Stomach (tissue), 4 donors: ENCODE measurements at regions not wholly inside any gene's neighbourhood (a gene's known extent, or its start where the extent isn't known, plus 50 kb on each side); places are given as distances from the start of the nearest gene placed in this dataset.

Source experiments
- CTCF ChIP-seq, 7 experiments: fragments of 450-650 bp in 4 of 7; fragments of 200-600 bp in 3 of 7; sonication (generic) in 3 of 7; IDR thresholded peaks; one replicate each; pipeline ENCODE4 v1.5.1; 2016 to 2019; ENCODE audit warnings: antibody characterized with exemption in 7 of 7, control low read depth in 2 of 7, mild to moderate bottlenecking in 1 of 7
- EP300 ChIP-seq: sonication (generic); formaldehyde crosslinking; IDR thresholded peaks from one replicate; pipeline ENCODE4 v1.6.1; 2017; ENCODE audit warnings: antibody characterized with exemption
- POLR2A ChIP-seq, 4 donors: fragments of 450-650 bp; IDR thresholded peaks; one replicate each; pipeline ENCODE4 v1.6.1; 2016; ENCODE audit warnings: antibody characterized with exemption in 4 of 4, control low read depth in 2 of 4, mild to moderate bottlenecking in 1 of 4, moderate library complexity in 1 of 4
- POLR2AphosphoS5 ChIP-seq, 3 donors: sonication (generic); formaldehyde crosslinking; IDR thresholded peaks; one replicate each; pipeline ENCODE4 v1.6.1; 2016; ENCODE audit warnings: antibody characterized with exemption in 3 of 3

- TF ChIP-seq POLR2A (IDR thresholded peaks at IDR 0.05) (no peak), CTCF (IDR thresholded peaks at IDR 0.05) (no peak), EP300 (no peak), POLR2AphosphoS5 (IDR thresholded peaks at IDR 0.05) (no peak)
Observed at GRCh38 chr4:158036998-158037397, 135.8 kb downstream of the GASK1B start.
